RPMI8226 (cell line): ENCODE measurements at regions not wholly inside any gene's neighbourhood (a gene's known extent, or its start where the extent isn't known, plus 50 kb on each side); places are given as distances from the start of the nearest gene placed in this dataset.
"Not testable (repeated sequence)": the region's sequence is repeated elsewhere in the genome, so short reads cannot be mapped to it uniquely, and the experiment has no call there.

Source experiments
- DNase-seq: peaks from one replicate; pipeline ENCODE4 v3.0.0-alpha.2; 2015

- DNase-seq: no peak
Observed at GRCh38 chr10:9091530-9092093, 1037.1 kb downstream of the GATA3 start.

GRCh38 chr10:9096288-9096687 is 1041.8 kb downstream of the GATA3 start:
- DNase-seq: no peak

- no peak for DNase-seq
Observed at GRCh38 chr10:9097206-9097990, 1042.9 kb downstream of the GATA3 start.

GRCh38 chr10:9097991-9098306 is 1043.5 kb downstream of the GATA3 start:
- no peak for DNase-seq

GRCh38 chr10:9102026-9102425 is 1047.5 kb downstream of the GATA3 start:
- no peak for DNase-seq

GRCh38 chr10:9103301-9103700 is 1048.8 kb downstream of the GATA3 start:
- no peak for DNase-seq

GRCh38 chr10:9111976-9112375 is 1057.5 kb downstream of the GATA3 start:
- no peak for DNase-seq

- DNase-seq: no peak
Observed at GRCh38 chr10:9126728-9127127, 1072.2 kb downstream of the GATA3 start.

- DNase-seq: no peak
Observed at GRCh38 chr10:9137368-9137767, 1082.9 kb downstream of the GATA3 start.

- DNase-seq: not testable (repeated sequence)
Observed at GRCh38 chr10:9138829-9139228, 1084.3 kb downstream of the GATA3 start.

- DNase-seq: no peak
Observed at GRCh38 chr10:9140373-9140772, 1085.9 kb downstream of the GATA3 start.

- no peak for DNase-seq
Observed at GRCh38 chr10:9147475-9147874, 1093.0 kb downstream of the GATA3 start.

- DNase-seq: no peak
Observed at GRCh38 chr10:9149134-9149533, 1094.6 kb downstream of the GATA3 start.

- DNase-seq: not testable (repeated sequence)
Observed at GRCh38 chr10:9153057-9153456, 1098.6 kb downstream of the GATA3 start.

GRCh38 chr10:9157656-9158055 is 1103.2 kb downstream of the GATA3 start:
- DNase-seq: no peak

- DNase-seq: no peak
Observed at GRCh38 chr10:9158675-9159074, 1104.2 kb downstream of the GATA3 start.

GRCh38 chr10:9160275-9160674 is 1105.8 kb downstream of the GATA3 start:
- DNase-seq: no peak

GRCh38 chr10:9163699-9164098 is 1109.2 kb downstream of the GATA3 start:
- no peak for DNase-seq

- no peak for DNase-seq
Observed at GRCh38 chr10:9166770-9167169, 1112.3 kb downstream of the GATA3 start.

- no peak for DNase-seq
Observed at GRCh38 chr10:9172276-9172675, 1117.8 kb downstream of the GATA3 start.

- DNase-seq: no peak
Observed at GRCh38 chr10:9175200-9175599, 1120.7 kb downstream of the GATA3 start.

- not testable (repeated sequence) for DNase-seq
Observed at GRCh38 chr10:9183197-9183880, 1128.9 kb downstream of the GATA3 start.

- no peak for DNase-seq
Observed at GRCh38 chr10:9188022-9188810, 1133.7 kb downstream of the GATA3 start.
